ENCODE measurements at regions not wholly inside any gene's neighbourhood (a gene's known extent, or its start where the extent isn't known, plus 50 kb on each side); places are given as distances from the start of the nearest gene placed in this dataset.

DNA sequence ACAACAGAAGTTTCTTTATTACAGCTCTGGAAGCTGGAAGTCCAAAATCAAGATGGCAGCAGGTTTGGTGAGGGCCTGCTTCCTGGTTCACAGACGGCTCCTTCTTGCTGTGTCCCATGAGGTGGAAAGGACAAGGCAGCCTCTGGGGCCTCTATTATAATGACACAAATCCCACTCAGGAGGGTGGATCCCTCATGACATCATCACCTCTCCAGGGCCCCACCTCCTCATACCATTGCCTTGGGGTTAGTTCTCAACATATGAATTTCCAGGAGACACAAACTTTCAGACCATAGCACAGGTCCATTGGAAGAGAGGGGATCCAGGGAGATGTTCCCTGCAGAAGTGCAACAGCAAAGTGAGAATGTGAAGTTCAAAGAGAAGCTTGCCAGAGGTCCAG is 202.8 kb downstream of the TFCP2L1 start:
- TF ChIP-seq FOS (IDR thresholded peaks at IDR 0.05; ENCODE audit: borderline replicate concordance, insufficient read depth, low read length) (no peak), CTCF (IDR thresholded peaks at IDR 0.05; ENCODE audit: extremely low read depth in 1 of 2, insufficient read depth in 1 of 2, low read depth in 1 of 2, low read length in 2 of 2) (no peak), POLR2AphosphoS5 (IDR thresholded peaks at IDR 0.05; ENCODE audit: insufficient read depth, low read depth, low read length) (no peak), JUN (IDR thresholded peaks at IDR 0.05; ENCODE audit: borderline replicate concordance, insufficient read depth, insufficient read length, low read depth) (no peak), EZH2 (IDR thresholded peaks at IDR 0.05; ENCODE audit: borderline replicate concordance, low read depth, low read length, severe bottlenecking) (no peak)
- H3K36me3 ChIP-seq (ENCODE audit: control insufficient read depth in 2 of 2, extremely low read depth in 1 of 2, insufficient read depth in 2 of 2, low read length in 2 of 2) = no peaks in the 10 kb centered on the region
- no peak overlapping the region for H3K27ac ChIP-seq (ENCODE audit: insufficient read depth, low read depth, low read length)
- H3K4me1 ChIP-seq (ENCODE audit: control insufficient read depth, extremely low read depth, insufficient read depth, low read length) = no peaks in the 10 kb centered on the region
- DNase-seq (ENCODE audit: low read depth, low spot score) (no peak), FAIRE-seq (no peak)
- no peaks in the 10 kb centered on the region for H3K9me1 ChIP-seq (replicated peaks; ENCODE audit: control insufficient read depth, extremely low read depth, insufficient read depth, low read length)
- no peaks in the 10 kb centered on the region for H4K20me1 ChIP-seq (replicated peaks; ENCODE audit: control insufficient read depth, extremely low read depth, insufficient read depth, low read length)
- no peaks in the 10 kb centered on the region for H3K9me3 ChIP-seq (replicated peaks; ENCODE audit: control insufficient read depth, insufficient read depth, low read length)
- ChIA-PET POLR2A (no interaction called here), CTCF (interaction anchor here (0.7 to 13.7 kb wide), 5 partner anchors 11 to 402 kb away, joined by 3 to 251 read pairs (median 4); no protein-coding TSS in a partner anchor)
- no peak overlapping the region for H2AFZ ChIP-seq (ENCODE audit: low read depth, low read length)
- peaks cover 0 to 7% of the 10 kb centered on the region in 2 experiments for H3K27me3 ChIP-seq (ENCODE audit: control insufficient read depth in 2 of 2, insufficient read depth in 2 of 2, low read length in 2 of 2)
- no peaks in the 10 kb centered on the region for H3K79me2 ChIP-seq (ENCODE audit: control insufficient read depth, insufficient read depth, low read length)
- H3K9ac ChIP-seq (replicated peaks; ENCODE audit: extremely low read depth, insufficient read depth, low read length) = no peak overlapping the region
- intact Hi-C loops (cut with micrococcal nuclease) = loop anchor here (5.0 kb wide), 1 partner anchor 735 kb away; the partner anchor contains the start of gene INHBB
- no peak overlapping the region for H3K4me3 ChIP-seq (replicated peaks in 1 of 3; ENCODE audit: insufficient read depth in 1 of 3, low read depth in 1 of 3, low read length in 3 of 3)
- BruUV-seq (replicated peaks) = no TSS peak
- no peak overlapping the region for H3K4me2 ChIP-seq (ENCODE audit: insufficient read depth, low read length)
- dilution Hi-C loops (cut with MboI; ENCODE audit: extremely low pct_ligation_motif_present, low sequenced_read_pairs) = no loop called here
